Chondrocyte (in vitro differentiated cells): ENCODE measurements at regions not wholly inside any gene's neighbourhood (a gene's known extent, or its start where the extent isn't known, plus 50 kb on each side); places are given as distances from the start of the nearest gene placed in this dataset.

Experiments
- DNase-seq: peaks from one replicate; pipeline ENCODE4 v3.0.0; 2021; ENCODE audit warnings: mixed read lengths, low spot score
- H3K27ac Mint-ChIP-seq: one replicate; pipeline ENCODE4 v1.8.0; 2021; ENCODE audit warnings: mild to moderate bottlenecking, moderate library complexity, mixed read lengths; ENCODE audit not compliant: unreplicated experiment
- H3K27me3 Mint-ChIP-seq: 2 replicates; pipeline ENCODE4 v1.8.0; 2021; ENCODE audit warnings: low read depth, mixed read lengths
- H3K36me3 Mint-ChIP-seq: 2 replicates; pipeline ENCODE4 v1.8.0; 2021; ENCODE audit warnings: low read depth, mixed read lengths
- H3K4me1 Mint-ChIP-seq: 2 replicates; pipeline ENCODE4 v1.8.0; 2021; ENCODE audit warnings: low read depth, mild to moderate bottlenecking, mixed read lengths
- H3K4me3 Mint-ChIP-seq: one replicate; pipeline ENCODE4 v1.8.0; 2021; ENCODE audit warnings: mild to moderate bottlenecking, moderate library complexity, mixed read lengths; ENCODE audit not compliant: unreplicated experiment
- H3K9me3 Mint-ChIP-seq: 2 replicates; pipeline ENCODE4 v1.8.0; 2021; ENCODE audit warnings: low read depth, mixed read lengths
- TF ChIP-seq, protein P1 (sequence below): fragments of 200-600 bp; sonication (generic); IDR thresholded peaks from 2 replicates; pipeline ENCODE4 v1.5.0; 2021; ENCODE audit warnings: antibody characterized with exemption, mild to moderate bottlenecking, moderate library complexity

DNA sequence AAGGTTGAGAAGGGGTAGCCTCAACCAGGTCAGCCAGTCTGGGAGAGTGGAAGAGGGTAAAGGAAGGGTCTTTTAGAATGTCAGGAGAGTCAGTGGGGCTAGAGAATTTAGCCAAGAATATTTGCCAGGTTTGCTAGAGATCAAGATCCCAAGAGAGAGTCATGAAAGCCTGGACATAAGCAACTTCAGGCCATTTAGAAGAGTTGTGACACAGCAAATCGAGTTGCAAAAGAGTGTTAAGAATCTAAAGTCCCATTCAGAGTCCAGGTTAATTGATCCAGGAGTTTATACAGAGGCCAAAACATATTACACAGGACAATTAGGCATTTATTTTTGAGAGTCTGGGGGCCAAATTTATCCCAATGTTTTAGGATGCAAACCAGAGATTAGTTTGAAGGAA, 1260.1 kb upstream of the ACO1 start:
- H3K9me3 Mint-ChIP-seq = no peaks in the 10 kb centered on the region
- DNase-seq = no peak
- no peak overlapping the region for H3K27ac Mint-ChIP-seq
- H3K4me1 Mint-ChIP-seq = no peaks in the 10 kb centered on the region
- TF ChIP-seq, protein P1, sequence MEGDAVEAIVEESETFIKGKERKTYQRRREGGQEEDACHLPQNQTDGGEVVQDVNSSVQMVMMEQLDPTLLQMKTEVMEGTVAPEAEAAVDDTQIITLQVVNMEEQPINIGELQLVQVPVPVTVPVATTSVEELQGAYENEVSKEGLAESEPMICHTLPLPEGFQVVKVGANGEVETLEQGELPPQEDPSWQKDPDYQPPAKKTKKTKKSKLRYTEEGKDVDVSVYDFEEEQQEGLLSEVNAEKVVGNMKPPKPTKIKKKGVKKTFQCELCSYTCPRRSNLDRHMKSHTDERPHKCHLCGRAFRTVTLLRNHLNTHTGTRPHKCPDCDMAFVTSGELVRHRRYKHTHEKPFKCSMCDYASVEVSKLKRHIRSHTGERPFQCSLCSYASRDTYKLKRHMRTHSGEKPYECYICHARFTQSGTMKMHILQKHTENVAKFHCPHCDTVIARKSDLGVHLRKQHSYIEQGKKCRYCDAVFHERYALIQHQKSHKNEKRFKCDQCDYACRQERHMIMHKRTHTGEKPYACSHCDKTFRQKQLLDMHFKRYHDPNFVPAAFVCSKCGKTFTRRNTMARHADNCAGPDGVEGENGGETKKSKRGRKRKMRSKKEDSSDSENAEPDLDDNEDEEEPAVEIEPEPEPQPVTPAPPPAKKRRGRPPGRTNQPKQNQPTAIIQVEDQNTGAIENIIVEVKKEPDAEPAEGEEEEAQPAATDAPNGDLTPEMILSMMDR = no peak
- no peaks in the 10 kb centered on the region for H3K36me3 Mint-ChIP-seq
- no peaks in the 10 kb centered on the region for H3K27me3 Mint-ChIP-seq
- H3K4me3 Mint-ChIP-seq = no peak overlapping the region

DNA sequence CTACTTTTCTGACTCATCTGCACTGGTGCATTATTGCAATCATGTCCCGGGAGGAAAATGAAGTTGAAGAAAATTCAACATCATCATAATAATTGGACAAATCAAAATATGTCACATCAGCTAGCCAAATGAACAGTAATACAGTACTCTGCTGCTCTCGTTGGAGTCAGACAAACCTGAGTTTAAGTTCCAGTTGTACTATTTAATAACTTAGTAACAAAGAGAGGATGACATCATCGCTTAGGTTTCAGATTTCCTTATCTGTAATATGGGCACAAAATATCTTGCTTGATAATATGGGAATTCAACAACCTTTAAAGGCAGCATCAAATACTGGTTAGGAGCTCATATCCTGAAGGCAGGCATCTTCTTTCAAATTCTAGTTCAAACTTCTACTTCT, 1248.9 kb upstream of the ACO1 start:
- H3K27ac Mint-ChIP-seq = no peak overlapping the region
- H3K4me1 Mint-ChIP-seq = peaks cover 6% of the 10 kb centered on the region
- peaks cover 2% of the 10 kb centered on the region for H3K9me3 Mint-ChIP-seq
- peaks cover 2% of the 10 kb centered on the region for H3K27me3 Mint-ChIP-seq
- TF ChIP-seq, protein P1 = no peak
- no peaks in the 10 kb centered on the region for H3K36me3 Mint-ChIP-seq
- no peak overlapping the region for H3K4me3 Mint-ChIP-seq
- no peak for DNase-seq

DNA sequence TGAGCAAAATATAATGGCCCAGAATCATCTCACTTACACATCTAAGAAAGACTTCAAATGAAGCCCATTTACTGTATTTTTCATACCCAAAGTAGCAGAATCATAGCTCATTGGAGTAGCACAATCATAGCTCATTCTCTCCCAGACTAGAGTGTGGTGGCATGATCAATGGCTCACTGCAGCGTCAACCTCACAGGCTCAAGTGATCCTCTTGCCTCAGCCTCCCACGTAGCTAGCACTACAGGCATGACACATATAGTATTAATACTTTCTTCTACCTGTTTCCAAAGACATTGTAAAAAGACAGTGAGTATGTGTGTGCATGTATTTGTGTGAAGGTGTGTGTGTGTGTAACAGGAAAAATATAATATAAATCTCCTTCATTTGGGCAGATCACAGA, 1247.9 kb upstream of the ACO1 start:
- Mint-ChIP-seq H3K4me3 (no peak overlapping the region), H3K4me1 (peaks cover 6% of the 10 kb centered on the region), H3K27me3 (peaks cover 2% of the 10 kb centered on the region), H3K9me3 (no peaks in the 10 kb centered on the region), H3K36me3 (no peaks in the 10 kb centered on the region), H3K27ac (no peak overlapping the region)
- TF ChIP-seq, protein P1 = no peak
- no peak for DNase-seq

DNA sequence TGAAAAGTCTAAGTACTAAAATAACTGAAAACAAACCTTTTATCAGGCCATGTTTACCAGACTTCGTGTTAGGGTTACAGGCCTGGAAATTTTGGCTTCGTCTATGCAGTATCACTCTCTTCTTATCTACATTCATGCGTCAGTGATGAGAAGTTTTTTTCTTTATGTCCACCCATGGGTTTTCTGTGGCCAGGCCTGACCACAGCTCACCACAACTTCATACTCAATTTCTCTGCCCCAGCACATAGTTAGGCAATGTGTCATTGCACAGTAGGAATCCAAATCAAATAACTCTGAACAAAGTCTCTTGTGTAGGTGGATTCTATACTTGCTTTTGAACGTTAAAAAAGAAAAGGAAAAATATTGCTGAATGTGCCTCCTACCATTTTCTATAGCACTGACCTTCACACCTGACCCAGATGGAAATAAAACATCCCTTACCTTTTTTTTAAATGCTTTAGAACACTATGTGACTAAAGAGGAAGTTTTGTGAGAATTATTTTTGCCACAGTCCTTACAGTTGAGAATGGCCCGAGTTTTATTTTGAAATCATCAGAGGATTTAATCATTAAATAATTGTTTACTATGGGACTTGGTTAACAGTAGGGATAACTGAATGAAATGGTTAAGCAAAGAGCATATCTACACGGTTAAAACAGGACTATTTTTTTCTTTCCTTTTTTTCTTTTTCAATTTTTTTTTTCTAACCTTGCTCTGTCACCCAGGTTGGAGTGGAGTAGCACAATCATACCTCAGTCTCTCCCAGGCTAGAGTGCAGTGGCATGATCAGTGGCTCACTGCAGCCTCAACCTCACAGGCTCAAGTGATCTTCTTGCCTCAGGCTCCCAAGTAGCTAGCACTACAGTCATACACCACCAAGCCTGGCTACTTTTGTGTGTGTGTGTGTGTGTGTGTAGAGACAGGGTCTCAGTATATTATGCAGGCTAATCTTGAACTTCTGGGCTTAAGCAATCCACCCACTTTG, 1247.0 kb upstream of the ACO1 start:
- Mint-ChIP-seq H3K27me3 (no peaks in the 10 kb centered on the region), H3K9me3 (no peaks in the 10 kb centered on the region), H3K4me3 (no peak overlapping the region), H3K36me3 (no peaks in the 10 kb centered on the region), H3K27ac (peak overlapping the region; percentile 53), H3K4me1 (peaks cover 6% of the 10 kb centered on the region)
- DNase-seq = no peak
- TF ChIP-seq, protein P1 = no peak

DNA sequence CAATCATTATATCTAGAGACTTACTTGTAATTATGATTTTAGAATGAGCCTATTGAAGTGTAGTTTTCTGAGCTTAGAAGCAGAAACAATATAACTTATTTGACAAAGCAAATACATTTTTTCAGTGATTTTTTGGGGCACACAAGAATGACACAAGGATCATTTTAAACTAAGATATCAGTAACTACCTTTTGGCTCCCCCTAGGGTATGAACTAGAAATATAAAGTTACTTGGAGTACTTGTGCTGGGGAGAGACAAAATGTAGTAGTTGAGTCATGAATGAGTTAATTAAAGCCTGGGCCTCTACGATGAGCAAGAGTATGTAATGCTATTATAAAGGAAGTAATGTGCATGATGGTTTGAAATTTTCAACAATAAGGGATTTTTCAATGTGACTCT, 1244.1 kb upstream of the ACO1 start:
- H3K4me3 Mint-ChIP-seq = no peak overlapping the region
- TF ChIP-seq, protein P1 = peak; percentile 73
- H3K27me3 Mint-ChIP-seq = peaks cover 7% of the 10 kb centered on the region
- H3K27ac Mint-ChIP-seq = no peak overlapping the region
- no peak for DNase-seq
- peaks cover 6% of the 10 kb centered on the region for H3K4me1 Mint-ChIP-seq
- no peaks in the 10 kb centered on the region for H3K36me3 Mint-ChIP-seq
- H3K9me3 Mint-ChIP-seq = no peaks in the 10 kb centered on the region
